ENCODE measurements at regions not wholly inside any gene's neighbourhood (a gene's known extent, or its start where the extent isn't known, plus 50 kb on each side); places are given as distances from the start of the nearest gene placed in this dataset.

DNA sequence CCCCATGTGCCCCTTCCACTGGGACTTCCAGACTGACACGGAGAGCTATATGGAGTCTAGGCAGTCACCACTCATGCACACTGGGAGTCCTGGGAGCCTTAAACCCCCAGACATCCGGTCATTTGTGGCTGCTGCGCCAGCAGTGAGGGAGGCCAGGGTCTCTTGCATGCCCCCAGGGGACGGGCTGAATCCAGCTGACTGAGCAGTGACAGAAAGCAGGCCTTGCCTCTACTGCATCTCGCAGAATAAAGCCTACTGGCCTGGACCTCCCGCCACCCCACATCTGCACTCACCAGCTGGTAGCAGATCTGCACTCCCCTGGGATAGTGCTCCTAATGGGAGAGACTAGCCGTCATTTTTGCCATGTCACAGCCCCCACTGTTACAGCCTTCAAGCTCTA is 1234.2 kb downstream of the FAM133A start:
- no peak overlapping the region for H3K27ac ChIP-seq (ENCODE audit: low read depth, low read length)
- no peak overlapping the region for H3K23ac ChIP-seq (ENCODE audit: low read length)
- H2AK5ac ChIP-seq (ENCODE audit: low read length): no peak overlapping the region
- no peak overlapping the region for H3K4me3 ChIP-seq (ENCODE audit: low read length)
- no peaks in the 10 kb centered on the region for H3K79me1 ChIP-seq (ENCODE audit: low read length)
- no peak overlapping the region for H3K56ac ChIP-seq (ENCODE audit: low read length)
- H4K8ac ChIP-seq (ENCODE audit: low read depth, low read length): no peak overlapping the region
- H3K4ac ChIP-seq (ENCODE audit: low read depth, low read length): no peak overlapping the region
- H3K4me1 ChIP-seq (ENCODE audit: control insufficient read depth, low read depth, low read length): no peaks in the 10 kb centered on the region
- no peak overlapping the region for H3K4me2 ChIP-seq (ENCODE audit: low read length)
- H3K36me3 ChIP-seq (ENCODE audit: control insufficient read depth, insufficient read depth, low read length): no peaks in the 10 kb centered on the region
- WGBS (ENCODE audit: extremely low coverage, insufficient coverage, low lambda C conversion rate): no CpG with 5 or more reads among the region's 7 CpGs
- H3K9ac ChIP-seq (ENCODE audit: low read length): no peak overlapping the region
- no peak for DNase-seq
- no peak overlapping the region for H3K18ac ChIP-seq (ENCODE audit: low read length)
- H3K79me2 ChIP-seq (ENCODE audit: control insufficient read depth, insufficient read depth, low read length): no peaks in the 10 kb centered on the region
- H2BK5ac ChIP-seq (ENCODE audit: low read length): no peak overlapping the region
- no peak overlapping the region for H4K5ac ChIP-seq (ENCODE audit: low read length)
- H2BK120ac ChIP-seq (ENCODE audit: low read depth, low read length): no peak overlapping the region
- no peaks in the 10 kb centered on the region for H3K27me3 ChIP-seq (ENCODE audit: insufficient read depth, low read length, poor library complexity)
- H2BK15ac ChIP-seq (replicated peaks; ENCODE audit: low read depth): no peak overlapping the region

DNA sequence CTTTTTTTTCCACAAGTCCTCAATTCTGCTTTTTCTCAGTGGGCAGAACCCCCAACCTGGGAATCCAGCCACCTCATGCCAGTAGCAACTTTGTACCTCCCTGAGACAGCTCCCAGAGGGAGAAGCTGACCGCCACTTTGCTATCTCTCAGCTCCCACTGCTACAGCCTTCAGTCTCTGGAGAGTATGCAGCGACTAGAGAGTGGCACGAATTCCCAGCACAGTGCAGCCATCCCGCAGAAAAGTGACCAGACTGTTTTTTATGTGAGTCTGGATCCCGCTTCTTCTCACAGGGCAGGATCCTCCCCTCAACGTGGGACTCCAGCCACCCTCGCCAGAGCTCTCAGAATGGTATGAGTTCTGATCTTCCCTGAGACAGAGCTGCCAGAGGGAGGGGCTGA is 1234.6 kb downstream of the FAM133A start:
- no peak for DNase-seq
- Histone ChIP-seq H3K27ac (ENCODE audit: low read depth, low read length) (no peak overlapping the region), H2BK15ac (replicated peaks; ENCODE audit: low read depth) (no peak overlapping the region), H3K4me3 (ENCODE audit: low read length) (no peak overlapping the region), H3K4ac (ENCODE audit: low read depth, low read length) (no peak overlapping the region), H3K56ac (ENCODE audit: low read length) (no peak overlapping the region), H2AK5ac (ENCODE audit: low read length) (no peak overlapping the region), H4K8ac (ENCODE audit: low read depth, low read length) (no peak overlapping the region), H3K4me1 (ENCODE audit: control insufficient read depth, low read depth, low read length) (no peaks in the 10 kb centered on the region), H3K79me1 (ENCODE audit: low read length) (no peaks in the 10 kb centered on the region), H3K27me3 (ENCODE audit: insufficient read depth, low read length, poor library complexity) (no peaks in the 10 kb centered on the region), H3K36me3 (ENCODE audit: control insufficient read depth, insufficient read depth, low read length) (no peaks in the 10 kb centered on the region), H2BK5ac (ENCODE audit: low read length) (no peak overlapping the region), H3K23ac (ENCODE audit: low read length) (no peak overlapping the region), H3K9ac (ENCODE audit: low read length) (no peak overlapping the region), H4K5ac (ENCODE audit: low read length) (no peak overlapping the region), H2BK120ac (ENCODE audit: low read depth, low read length) (no peak overlapping the region), H3K18ac (ENCODE audit: low read length) (no peak overlapping the region), H3K79me2 (ENCODE audit: control insufficient read depth, insufficient read depth, low read length) (no peaks in the 10 kb centered on the region), H3K4me2 (ENCODE audit: low read length) (no peak overlapping the region)
- no CpG with 5 or more reads among the region's 7 CpGs for WGBS (ENCODE audit: extremely low coverage, insufficient coverage, low lambda C conversion rate)

DNA sequence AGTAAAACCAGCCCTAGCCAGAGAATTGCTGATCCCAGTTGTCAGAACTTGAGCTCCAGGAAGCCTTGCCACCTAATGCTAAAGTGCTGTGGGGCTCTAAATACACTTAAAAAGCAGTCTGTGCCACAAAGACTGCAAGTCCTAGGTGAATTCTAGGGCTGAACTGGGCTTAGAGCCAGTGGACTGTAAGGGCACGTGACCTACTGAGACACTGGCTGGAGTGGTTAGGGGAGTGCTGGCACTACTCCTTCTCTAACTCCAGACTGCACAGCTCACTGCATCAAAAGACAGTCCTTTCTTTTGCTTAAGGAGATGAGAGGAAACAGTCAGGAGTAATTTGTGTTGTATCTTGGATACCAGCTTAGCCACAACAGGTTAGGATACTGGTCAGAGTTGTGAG is 1240.2 kb downstream of the FAM133A start:
- no CpG with 5 or more reads among the region's 1 CpG for whole genome bisulfite sequencing (ENCODE audit: extremely low coverage, insufficient coverage, low lambda C conversion rate)

DNA sequence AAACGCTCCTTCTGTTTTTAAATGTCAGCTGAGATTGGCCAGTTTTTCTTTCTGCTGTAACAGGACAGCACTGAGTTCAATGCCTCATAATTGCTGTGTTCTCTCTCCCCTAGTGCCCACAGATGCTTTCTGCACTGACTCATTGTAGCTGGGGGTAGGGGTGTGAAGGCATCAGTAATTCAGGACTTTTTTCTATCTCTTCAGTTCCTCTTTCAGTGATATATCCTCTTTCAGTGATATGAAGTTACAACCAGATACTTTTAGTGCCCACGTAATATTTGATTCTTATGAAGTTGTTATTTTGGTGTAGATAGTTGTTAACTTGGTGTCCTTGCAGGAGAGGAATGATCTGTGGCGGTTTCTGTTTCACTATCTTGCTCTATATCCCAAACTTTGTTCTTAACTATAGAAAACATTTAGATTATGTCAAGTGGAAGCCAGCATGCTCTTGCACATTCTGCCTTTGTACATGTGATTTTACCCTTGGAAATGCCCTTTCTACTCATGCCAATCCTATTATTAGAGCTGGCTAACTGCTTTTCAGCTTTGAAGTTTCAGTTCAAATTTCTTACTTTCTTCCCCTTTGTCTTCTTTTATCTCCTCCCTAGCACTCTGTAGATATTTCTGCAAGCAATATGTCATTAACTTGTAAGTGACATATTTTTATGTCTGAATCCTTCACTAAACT is 1258.4 kb downstream of the FAM133A start:
- no peak overlapping the region for H4K5ac ChIP-seq (ENCODE audit: low read length)
- no peak overlapping the region for H2BK120ac ChIP-seq (ENCODE audit: low read depth, low read length)
- H3K18ac ChIP-seq (ENCODE audit: low read length): no peak overlapping the region
- H3K56ac ChIP-seq (ENCODE audit: low read length): no peak overlapping the region
- H3K23ac ChIP-seq (ENCODE audit: low read length): no peak overlapping the region
- no peak overlapping the region for H4K8ac ChIP-seq (ENCODE audit: low read depth, low read length)
- no peaks in the 10 kb centered on the region for H3K27me3 ChIP-seq (ENCODE audit: insufficient read depth, low read length, poor library complexity)
- H2BK15ac ChIP-seq (replicated peaks; ENCODE audit: low read depth): no peak overlapping the region
- no peak overlapping the region for H3K4ac ChIP-seq (ENCODE audit: low read depth, low read length)
- H2AK5ac ChIP-seq (ENCODE audit: low read length): no peak overlapping the region
- H3K4me1 ChIP-seq (ENCODE audit: control insufficient read depth, low read depth, low read length): no peaks in the 10 kb centered on the region
- WGBS (ENCODE audit: extremely low coverage, insufficient coverage, low lambda C conversion rate): no CpG with 5 or more reads among the region's 3 CpGs
- peak; percentile 4 for DNase-seq
- no peaks in the 10 kb centered on the region for H3K79me2 ChIP-seq (ENCODE audit: control insufficient read depth, insufficient read depth, low read length)
- no peak overlapping the region for H2BK5ac ChIP-seq (ENCODE audit: low read length)
- no peak overlapping the region for H3K27ac ChIP-seq (ENCODE audit: low read depth, low read length)
- H3K36me3 ChIP-seq (ENCODE audit: control insufficient read depth, insufficient read depth, low read length): no peaks in the 10 kb centered on the region
- no peak overlapping the region for H3K4me3 ChIP-seq (ENCODE audit: low read length)
- no peak overlapping the region for H3K4me2 ChIP-seq (ENCODE audit: low read length)
- H3K79me1 ChIP-seq (ENCODE audit: low read length): no peaks in the 10 kb centered on the region
- H3K9ac ChIP-seq (ENCODE audit: low read length): no peak overlapping the region

More for the DNA sequence above, 1240.2 kb downstream of the FAM133A start:
- no peaks in the 10 kb centered on the region for H3K27me3 ChIP-seq (ENCODE audit: insufficient read depth, low read length, poor library complexity)
- H3K23ac ChIP-seq (ENCODE audit: low read length): no peak overlapping the region
- H3K79me1 ChIP-seq (ENCODE audit: low read length): no peaks in the 10 kb centered on the region
- H3K4me1 ChIP-seq (ENCODE audit: control insufficient read depth, low read depth, low read length): no peaks in the 10 kb centered on the region
- no peak overlapping the region for H4K8ac ChIP-seq (ENCODE audit: low read depth, low read length)
- no peak overlapping the region for H3K56ac ChIP-seq (ENCODE audit: low read length)
- H2BK120ac ChIP-seq (ENCODE audit: low read depth, low read length): no peak overlapping the region
- no peak overlapping the region for H3K9ac ChIP-seq (ENCODE audit: low read length)
- H2BK5ac ChIP-seq (ENCODE audit: low read length): no peak overlapping the region
- no peak for DNase-seq
- H3K79me2 ChIP-seq (ENCODE audit: control insufficient read depth, insufficient read depth, low read length): no peaks in the 10 kb centered on the region
- H3K4me2 ChIP-seq (ENCODE audit: low read length): no peak overlapping the region
- no peak overlapping the region for H2BK15ac ChIP-seq (replicated peaks; ENCODE audit: low read depth)
- H3K4ac ChIP-seq (ENCODE audit: low read depth, low read length): no peak overlapping the region
- H3K36me3 ChIP-seq (ENCODE audit: control insufficient read depth, insufficient read depth, low read length): no peaks in the 10 kb centered on the region
- no peak overlapping the region for H3K4me3 ChIP-seq (ENCODE audit: low read length)
- H3K18ac ChIP-seq (ENCODE audit: low read length): no peak overlapping the region
- H4K5ac ChIP-seq (ENCODE audit: low read length): no peak overlapping the region
- H3K27ac ChIP-seq (ENCODE audit: low read depth, low read length): no peak overlapping the region
- H2AK5ac ChIP-seq (ENCODE audit: low read length): no peak overlapping the region

DNA sequence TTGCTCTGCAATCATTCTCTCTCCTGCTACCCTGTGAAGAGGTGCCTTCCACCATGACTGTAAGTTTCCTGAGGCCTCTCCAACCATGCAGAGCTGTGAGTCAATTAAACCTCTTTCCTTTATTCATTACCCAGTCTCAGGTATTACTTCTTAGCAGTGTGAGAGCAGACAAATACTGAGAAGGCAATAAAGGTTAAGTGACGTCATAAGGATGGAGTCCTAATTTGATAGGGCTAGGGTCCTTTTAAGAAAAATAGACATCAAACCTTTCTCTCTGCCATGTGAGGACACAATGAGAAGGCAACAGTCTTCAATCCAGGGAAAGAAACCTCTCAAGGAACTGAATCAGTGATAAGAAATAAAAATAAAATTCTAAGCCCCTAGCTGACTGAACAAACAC is 1262.7 kb downstream of the FAM133A start:
- H3K4me2 ChIP-seq (ENCODE audit: low read length): no peak overlapping the region
- no peaks in the 10 kb centered on the region for H3K36me3 ChIP-seq (ENCODE audit: control insufficient read depth, insufficient read depth, low read length)
- no peaks in the 10 kb centered on the region for H3K4me1 ChIP-seq (ENCODE audit: control insufficient read depth, low read depth, low read length)
- H3K27me3 ChIP-seq (ENCODE audit: insufficient read depth, low read length, poor library complexity): no peaks in the 10 kb centered on the region
- H4K5ac ChIP-seq (ENCODE audit: low read length): no peak overlapping the region
- no peak overlapping the region for H2BK15ac ChIP-seq (replicated peaks; ENCODE audit: low read depth)
- no peak overlapping the region for H2AK5ac ChIP-seq (ENCODE audit: low read length)
- H3K27ac ChIP-seq (ENCODE audit: low read depth, low read length): no peak overlapping the region
- DNase-seq: no peak
- no peak overlapping the region for H3K4ac ChIP-seq (ENCODE audit: low read depth, low read length)
- no peak overlapping the region for H4K8ac ChIP-seq (ENCODE audit: low read depth, low read length)
- no peak overlapping the region for H2BK5ac ChIP-seq (ENCODE audit: low read length)
- H2BK120ac ChIP-seq (ENCODE audit: low read depth, low read length): no peak overlapping the region
- WGBS (ENCODE audit: extremely low coverage, insufficient coverage, low lambda C conversion rate): no CpG with 5 or more reads among the region's 1 CpG
- no peak overlapping the region for H3K4me3 ChIP-seq (ENCODE audit: low read length)
- no peak overlapping the region for H3K9ac ChIP-seq (ENCODE audit: low read length)
- no peak overlapping the region for H3K23ac ChIP-seq (ENCODE audit: low read length)
- H3K79me1 ChIP-seq (ENCODE audit: low read length): no peaks in the 10 kb centered on the region
- no peak overlapping the region for H3K18ac ChIP-seq (ENCODE audit: low read length)
- no peaks in the 10 kb centered on the region for H3K79me2 ChIP-seq (ENCODE audit: control insufficient read depth, insufficient read depth, low read length)
- no peak overlapping the region for H3K56ac ChIP-seq (ENCODE audit: low read length)

DNA sequence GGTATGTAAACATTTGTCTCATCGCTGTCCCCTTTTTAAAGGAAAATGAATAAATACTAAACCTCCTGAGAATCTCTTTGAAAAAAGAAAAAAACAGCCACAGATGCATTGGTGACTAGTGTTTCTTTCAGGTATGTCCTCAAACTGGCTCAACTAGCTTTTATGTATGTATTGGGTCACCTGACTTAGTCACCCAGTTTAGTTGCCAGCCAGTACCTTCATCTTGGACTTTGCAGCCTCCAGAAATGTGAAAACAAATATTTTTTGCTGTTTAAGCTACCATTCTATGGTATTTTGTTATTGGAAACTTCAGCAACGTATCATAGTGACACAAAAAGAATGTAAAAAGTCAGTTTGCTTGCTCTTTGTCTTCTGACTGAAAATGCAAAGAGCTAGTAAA is 1263.5 kb downstream of the FAM133A start:
- Histone ChIP-seq H3K4ac (ENCODE audit: low read depth, low read length) (no peak overlapping the region), H3K79me1 (ENCODE audit: low read length) (no peaks in the 10 kb centered on the region), H2BK120ac (ENCODE audit: low read depth, low read length) (no peak overlapping the region), H3K4me1 (ENCODE audit: control insufficient read depth, low read depth, low read length) (no peaks in the 10 kb centered on the region), H4K5ac (ENCODE audit: low read length) (no peak overlapping the region), H3K27ac (ENCODE audit: low read depth, low read length) (no peak overlapping the region), H3K4me3 (ENCODE audit: low read length) (no peak overlapping the region), H4K8ac (ENCODE audit: low read depth, low read length) (no peak overlapping the region), H2BK15ac (replicated peaks; ENCODE audit: low read depth) (no peak overlapping the region), H3K56ac (ENCODE audit: low read length) (no peak overlapping the region), H3K36me3 (ENCODE audit: control insufficient read depth, insufficient read depth, low read length) (no peaks in the 10 kb centered on the region), H3K27me3 (ENCODE audit: insufficient read depth, low read length, poor library complexity) (no peaks in the 10 kb centered on the region), H3K18ac (ENCODE audit: low read length) (no peak overlapping the region), H3K4me2 (ENCODE audit: low read length) (no peak overlapping the region), H3K23ac (ENCODE audit: low read length) (no peak overlapping the region), H3K79me2 (ENCODE audit: control insufficient read depth, insufficient read depth, low read length) (no peaks in the 10 kb centered on the region), H2BK5ac (ENCODE audit: low read length) (no peak overlapping the region), H2AK5ac (ENCODE audit: low read length) (no peak overlapping the region), H3K9ac (ENCODE audit: low read length) (no peak overlapping the region)
- WGBS (ENCODE audit: extremely low coverage, insufficient coverage, low lambda C conversion rate): no CpG with 5 or more reads among the region's 2 CpGs
- DNase-seq: no peak
